ENCODE measurements at regions not wholly inside any gene's neighbourhood (a gene's known extent, or its start where the extent isn't known, plus 50 kb on each side); places are given as distances from the start of the nearest gene placed in this dataset.

- TF ChIP-seq THRB (CRISPR knock-in tag; conservative IDR thresholded peaks at IDR 0.05) (no peak), GATAD2B (IDR thresholded peaks at IDR 0.05; ENCODE audit: borderline replicate concordance) (no peak), HDAC8 (tag; IDR thresholded peaks at IDR 0.05) (no peak), XRCC3 (IDR thresholded peaks at IDR 0.05) (no peak), KAT2B (IDR thresholded peaks at IDR 0.05; ENCODE audit: low read depth, low read length) (no peak), TEAD2 (tag; IDR thresholded peaks at IDR 0.05) (no peak), RBM39 (optimal IDR thresholded peaks at IDR 0.05; ENCODE audit: low read depth, low read length) (no peak), ESRRA (IDR thresholded peaks at IDR 0.05; ENCODE audit: borderline replicate concordance, low read depth) (no peak), ZNF449 (CRISPR knock-in tag; IDR thresholded peaks at IDR 0.05) (no peak), ZNF239 (CRISPR knock-in tag; IDR thresholded peaks at IDR 0.05) (no peak), ZNF253 (CRISPR knock-in tag; conservative IDR thresholded peaks at IDR 0.05) (no peak)
These were observed 84.5 kb upstream of the LRFN2 start (continued) for GRCh38 chr6:40671694-40672050.
